AG09309 (cell line): ENCODE measurements at regions not wholly inside any gene's neighbourhood (a gene's known extent, or its start where the extent isn't known, plus 50 kb on each side); places are given as distances from the start of the nearest gene placed in this dataset.
"Not testable (repeated sequence)": the region's sequence is repeated elsewhere in the genome, so short reads cannot be mapped to it uniquely, and the experiment has no call there.

Source experiments
- DNase-seq: peaks from one replicate; pipeline ENCODE4 v3.0.0-alpha.2; 2010; ENCODE audit warnings: low read depth
- H3K4me3 ChIP-seq: 2 replicates; pipeline ENCODE4 v1.5.1; 2011; ENCODE audit warnings: mild to moderate bottlenecking, low read depth, low read length, moderate library complexity; ENCODE audit not compliant: control insufficient read depth
- CTCF ChIP-seq: IDR thresholded peaks from 2 replicates; pipeline ENCODE4 v1.5.1; 2011; ENCODE audit warnings: mild to moderate bottlenecking, low read depth, low read length, inconsistent platforms; ENCODE audit not compliant: insufficient read depth, control insufficient read depth; ENCODE audit errors: missing control alignments

- no peak overlapping the region for H3K4me3 ChIP-seq
These were observed 650.3 kb upstream of the ALG10B start for GRCh38 chr12:37666069-37666781.

GRCh38 chr12:37668557-37668956 lies 648.0 kb upstream of the ALG10B start:
- not testable (repeated sequence) for DNase-seq, H3K4me3 ChIP-seq

More at GRCh38 chr12:37666069-37666781, 650.3 kb upstream of the ALG10B start:
- no peak for DNase-seq
- no peak for TF ChIP-seq CTCF

- DNase-seq, result no peak
- TF ChIP-seq CTCF, result peak; percentile 17
- no peak overlapping the region for H3K4me3 ChIP-seq
These were observed 643.8 kb upstream of the ALG10B start for GRCh38 chr12:37672655-37673260.

GRCh38 chr12:37720846-37721245 lies 595.7 kb upstream of the ALG10B start:
- no peak for DNase-seq
- H3K4me3 ChIP-seq, result no peak overlapping the region
- no peak for TF ChIP-seq CTCF

GRCh38 chr12:37733856-37734255 lies 582.7 kb upstream of the ALG10B start:
- no peak for DNase-seq
- no peak overlapping the region for H3K4me3 ChIP-seq

More at GRCh38 chr12:37733856-37734255, 582.7 kb upstream of the ALG10B start:
- no peak for TF ChIP-seq CTCF
